Coronary artery (tissue), 2 donors: ENCODE measurements at regions not wholly inside any gene's neighbourhood (a gene's known extent, or its start where the extent isn't known, plus 50 kb on each side); places are given as distances from the start of the nearest gene placed in this dataset.

ENCODE experiments used
- DNase-seq: peaks from one replicate; pipeline ENCODE4 v3.0.0-alpha.2; 2017; ENCODE audit warnings: low spot score
- H3K27ac ChIP-seq, 2 donors: fragments of 200-600 bp; sonication (generic); one replicate each; pipeline ENCODE4 v1.5.1; 2016 to 2019
- H3K4me3 ChIP-seq: fragments of 200-600 bp; sonication (generic); 2 replicates; pipeline ENCODE4 v1.5.1; 2016; ENCODE audit warnings: mild to moderate bottlenecking, moderate library complexity
- CTCF ChIP-seq: fragments of 200-600 bp; sonication (generic); IDR thresholded peaks from one replicate; pipeline ENCODE4 v1.5.1; 2019; ENCODE audit warnings: antibody characterized with exemption

- no peak for DNase-seq
Measured at GRCh38 chr3:30342318-30343060, 263.9 kb upstream of the TGFBR2 start.

GRCh38 chr3:30343067-30343831, 263.2 kb upstream of the TGFBR2 start:
- no peak for DNase-seq
- Histone ChIP-seq H3K4me3 (no peak overlapping the region), H3K27ac (peak overlapping the region in 1 of 2 donors; percentile 56)
- TF ChIP-seq CTCF: no peak

More at GRCh38 chr3:30342318-30343060, 263.9 kb upstream of the TGFBR2 start:
- no peak overlapping the region for H3K4me3 ChIP-seq
- no peak for TF ChIP-seq CTCF
- peak overlapping the region; percentile 35 to 56 for H3K27ac ChIP-seq

GRCh38 chr3:30343861-30344260, 262.5 kb upstream of the TGFBR2 start:
- TF ChIP-seq CTCF: no peak
- DNase-seq: no peak
- no peak overlapping the region for H3K27ac ChIP-seq
- H3K4me3 ChIP-seq: no peak overlapping the region

GRCh38 chr3:30344288-30344687, 262.1 kb upstream of the TGFBR2 start:
- no peak for TF ChIP-seq CTCF
- H3K4me3 ChIP-seq: no peak overlapping the region
- no peak for DNase-seq
- H3K27ac ChIP-seq: peak overlapping the region in 1 of 2 donors; percentile 21

GRCh38 chr3:30346933-30347320, 259.5 kb upstream of the TGFBR2 start:
- TF ChIP-seq CTCF: no peak
- Histone ChIP-seq H3K27ac (no peak overlapping the region), H3K4me3 (no peak overlapping the region)
- DNase-seq: no peak

GRCh38 chr3:30347679-30348216, 258.7 kb upstream of the TGFBR2 start:
- no peak for DNase-seq
- H3K27ac ChIP-seq: no peak overlapping the region
- no peak overlapping the region for H3K4me3 ChIP-seq
- no peak for TF ChIP-seq CTCF
